GM20000 (cell line): ENCODE measurements at regions not wholly inside any gene's neighbourhood (a gene's known extent, or its start where the extent isn't known, plus 50 kb on each side); places are given as distances from the start of the nearest gene placed in this dataset.

Experiments
- DNase-seq: peaks from one replicate; pipeline ENCODE4 v3.0.0; 2012; ENCODE audit warnings: low spot score
- TF ChIP-seq, protein P1 (sequence below): IDR thresholded peaks from 2 replicates; pipeline ENCODE4 v1.5.1; 2012; ENCODE audit warnings: mild to moderate bottlenecking, control low read depth; ENCODE audit errors: extremely low read depth, missing control alignments

- no peak for DNase-seq
- TF ChIP-seq, protein P1, sequence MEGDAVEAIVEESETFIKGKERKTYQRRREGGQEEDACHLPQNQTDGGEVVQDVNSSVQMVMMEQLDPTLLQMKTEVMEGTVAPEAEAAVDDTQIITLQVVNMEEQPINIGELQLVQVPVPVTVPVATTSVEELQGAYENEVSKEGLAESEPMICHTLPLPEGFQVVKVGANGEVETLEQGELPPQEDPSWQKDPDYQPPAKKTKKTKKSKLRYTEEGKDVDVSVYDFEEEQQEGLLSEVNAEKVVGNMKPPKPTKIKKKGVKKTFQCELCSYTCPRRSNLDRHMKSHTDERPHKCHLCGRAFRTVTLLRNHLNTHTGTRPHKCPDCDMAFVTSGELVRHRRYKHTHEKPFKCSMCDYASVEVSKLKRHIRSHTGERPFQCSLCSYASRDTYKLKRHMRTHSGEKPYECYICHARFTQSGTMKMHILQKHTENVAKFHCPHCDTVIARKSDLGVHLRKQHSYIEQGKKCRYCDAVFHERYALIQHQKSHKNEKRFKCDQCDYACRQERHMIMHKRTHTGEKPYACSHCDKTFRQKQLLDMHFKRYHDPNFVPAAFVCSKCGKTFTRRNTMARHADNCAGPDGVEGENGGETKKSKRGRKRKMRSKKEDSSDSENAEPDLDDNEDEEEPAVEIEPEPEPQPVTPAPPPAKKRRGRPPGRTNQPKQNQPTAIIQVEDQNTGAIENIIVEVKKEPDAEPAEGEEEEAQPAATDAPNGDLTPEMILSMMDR, result no peak
These were observed 88.7 kb upstream of the BCL6 start for GRCh38 chr3:187833799-187834578.

DNA sequence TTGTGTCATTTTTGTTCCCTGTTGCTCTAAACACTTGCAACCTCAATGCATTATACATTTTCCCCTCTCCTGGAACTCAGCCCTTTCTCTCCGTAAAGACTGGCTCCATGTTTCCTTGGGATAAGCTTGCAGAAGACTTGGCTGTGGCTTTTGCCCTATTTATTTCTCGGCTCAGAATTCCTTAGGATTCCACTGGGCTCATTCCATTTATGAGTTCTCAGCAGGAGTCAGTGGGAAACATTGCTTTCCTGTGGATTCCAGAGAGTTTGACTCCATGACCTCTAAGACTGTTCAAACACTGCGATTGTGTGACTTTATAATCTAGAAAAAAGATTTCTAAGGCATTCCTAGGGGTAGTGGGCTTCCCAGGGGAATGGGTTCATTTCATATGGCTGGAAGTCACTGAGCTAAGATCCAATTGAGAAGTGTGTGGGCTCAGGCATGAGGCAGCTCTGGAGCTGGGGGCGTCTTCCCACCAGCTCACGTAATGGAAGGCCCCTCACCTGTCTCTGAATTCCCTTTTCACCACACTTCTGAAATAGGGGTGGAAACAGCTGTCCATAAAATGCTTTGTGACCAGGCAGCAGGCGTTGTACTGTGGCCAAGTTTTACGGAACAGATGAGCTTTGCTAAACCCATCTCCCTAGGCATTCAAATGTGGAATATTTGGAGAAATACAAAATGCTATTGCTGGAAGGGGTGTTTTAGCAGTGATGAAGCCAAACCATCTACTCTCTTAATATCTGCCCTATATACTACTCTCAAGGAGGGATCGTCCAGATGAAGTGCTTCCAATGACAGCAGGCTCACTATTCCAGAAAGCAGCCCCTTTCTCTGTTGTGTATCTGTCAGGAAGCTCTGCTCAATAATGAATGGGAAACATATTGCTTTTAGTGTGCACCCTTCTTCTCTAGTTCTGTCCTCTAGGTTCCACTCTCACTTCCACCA lies 91.8 kb upstream of the BCL6 start:
- TF ChIP-seq, protein P1, result no peak
- no peak for DNase-seq

DNA sequence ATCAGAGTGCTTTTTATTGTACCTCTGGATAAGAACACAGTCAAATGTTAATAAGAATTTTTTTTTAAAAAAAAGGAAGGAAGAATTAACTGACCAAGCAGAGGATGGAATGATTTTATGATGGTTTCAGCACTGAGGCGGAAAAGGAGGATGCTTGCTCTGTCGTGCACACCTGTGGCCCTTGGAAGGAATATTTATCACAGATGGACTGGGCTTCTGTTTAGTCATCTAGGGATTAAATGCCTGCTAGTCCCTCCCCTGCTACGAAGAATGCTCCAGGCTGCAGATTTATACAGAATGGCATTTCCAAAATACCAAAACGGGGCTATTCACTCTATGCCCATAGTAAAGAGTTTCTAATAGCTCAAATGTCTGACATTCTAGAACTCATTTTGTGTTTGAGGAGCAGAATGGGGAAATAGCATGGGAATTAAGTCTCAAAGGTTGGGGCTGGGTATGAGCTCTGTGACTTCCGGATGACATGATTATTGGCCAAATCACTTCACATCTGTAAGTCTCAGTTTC lies 92.8 kb upstream of the BCL6 start:
- no peak for DNase-seq
- TF ChIP-seq, protein P1, result no peak

- DNase-seq, result no peak
- TF ChIP-seq, protein P1, result no peak
These were observed 94.2 kb upstream of the BCL6 start for GRCh38 chr3:187839422-187839821.

- TF ChIP-seq, protein P1, result no peak
- DNase-seq, result no peak
These were observed 95.6 kb upstream of the BCL6 start for GRCh38 chr3:187840856-187841255.

GRCh38 chr3:187841560-187841959 lies 96.3 kb upstream of the BCL6 start:
- TF ChIP-seq, protein P1, result no peak
- no peak for DNase-seq

- no peak for DNase-seq
- TF ChIP-seq, protein P1, result no peak
These were observed 98.4 kb upstream of the BCL6 start for GRCh38 chr3:187843654-187844053.
